Caki2 (cell line): ENCODE measurements at regions not wholly inside any gene's neighbourhood (a gene's known extent, or its start where the extent isn't known, plus 50 kb on each side); places are given as distances from the start of the nearest gene placed in this dataset.
"Not testable (repeated sequence)": the region's sequence is repeated elsewhere in the genome, so short reads cannot be mapped to it uniquely, and the experiment has no call there.

Experiments
- DNase-seq: peaks from one replicate; pipeline ENCODE4 v3.0.0-alpha.2; 2015; ENCODE audit warnings: low read depth
- in situ Hi-C: cut with HindIII; loops from 2 replicates; pipeline ENCODE4 v1.10.0; 2016; ENCODE audit warnings: low sequenced_read_pairs, low pct_unique_long_range_greater_than_20kb, mixed read lengths

GRCh38 chr2:91742973-91743490 is 3051.6 kb downstream of the RPIA start:
- in situ Hi-C loops, DNase-seq: not testable (repeated sequence)

- DNase-seq, in situ Hi-C loops: not testable (repeated sequence)
Measured at GRCh38 chr2:91743910-91744309, 3052.4 kb downstream of the RPIA start.

- in situ Hi-C loops, DNase-seq: not testable (repeated sequence)
Measured at GRCh38 chr2:91744700-91745141, 3053.2 kb downstream of the RPIA start.

GRCh38 chr2:91748902-91749301 is 3057.4 kb downstream of the RPIA start:
- in situ Hi-C loops = no loop called here
- no peak for DNase-seq

GRCh38 chr2:91749665-91750064 is 3058.2 kb downstream of the RPIA start:
- in situ Hi-C loops, DNase-seq: not testable (repeated sequence)

GRCh38 chr2:91759361-91759941 is 3068.0 kb downstream of the RPIA start:
- in situ Hi-C loops, DNase-seq: not testable (repeated sequence)

- in situ Hi-C loops, DNase-seq: not testable (repeated sequence)
Measured at GRCh38 chr2:91760672-91761071, 3069.2 kb downstream of the RPIA start.

- in situ Hi-C loops, DNase-seq: not testable (repeated sequence)
Measured at GRCh38 chr2:91762312-91762711, 3070.8 kb downstream of the RPIA start.

GRCh38 chr2:91763710-91764109 is 3072.2 kb downstream of the RPIA start:
- in situ Hi-C loops, DNase-seq: not testable (repeated sequence)

GRCh38 chr2:91764581-91765002 is 3073.1 kb downstream of the RPIA start:
- DNase-seq = peak; percentile 81
- in situ Hi-C loops = not testable (repeated sequence)

- DNase-seq = not testable (repeated sequence)
Measured at GRCh38 chr2:91765018-91765754, 3073.7 kb downstream of the RPIA start.

GRCh38 chr2:91766349-91767048 is 3075.0 kb downstream of the RPIA start:
- in situ Hi-C loops = not testable (repeated sequence)

More at GRCh38 chr2:91765018-91765754, 3073.7 kb downstream of the RPIA start:
- in situ Hi-C loops = not testable (repeated sequence)

GRCh38 chr2:91768301-91768700 is 3076.8 kb downstream of the RPIA start:
- in situ Hi-C loops = not testable (repeated sequence)

More at GRCh38 chr2:91766349-91767048, 3075.0 kb downstream of the RPIA start:
- DNase-seq = peak; percentile 88

GRCh38 chr2:91768997-91769396 is 3077.5 kb downstream of the RPIA start:
- DNase-seq, in situ Hi-C loops: not testable (repeated sequence)

More at GRCh38 chr2:91768301-91768700, 3076.8 kb downstream of the RPIA start:
- not testable (repeated sequence) for DNase-seq

GRCh38 chr2:91770046-91770575 is 3078.6 kb downstream of the RPIA start:
- in situ Hi-C loops = not testable (repeated sequence)
- DNase-seq = peak; percentile 41

GRCh38 chr2:91771604-91772003 is 3080.1 kb downstream of the RPIA start:
- DNase-seq, in situ Hi-C loops: not testable (repeated sequence)

GRCh38 chr2:91772240-91772937 is 3080.9 kb downstream of the RPIA start:
- in situ Hi-C loops = not testable (repeated sequence)
- peak; percentile 56 for DNase-seq

- DNase-seq, in situ Hi-C loops: not testable (repeated sequence)
Measured at GRCh38 chr2:91773810-91774209, 3082.3 kb downstream of the RPIA start.
